SK-N-MC (cell line): ENCODE measurements at regions not wholly inside any gene's neighbourhood (a gene's known extent, or its start where the extent isn't known, plus 50 kb on each side); places are given as distances from the start of the nearest gene placed in this dataset.

ENCODE experiments used
- DNase-seq: peaks from one replicate; pipeline ENCODE4 v3.0.0-alpha.2; 2011; ENCODE audit warnings: low read depth, low spot score
- H3K27ac ChIP-seq: fragments of 200-600 bp; sonication (generic); 2 replicates; pipeline ENCODE4 v1.5.1; 2016; ENCODE audit warnings: mixed run types
- H3K36me3 ChIP-seq: fragments of 200-600 bp; sonication (generic); 2 replicates; pipeline ENCODE4 v1.6.1; 2017; ENCODE audit warnings: antibody characterized with exemption, low read length, mixed read lengths; ENCODE audit not compliant: insufficient read depth
- H3K4me3 ChIP-seq: fragments of 200-600 bp; sonication (generic); 2 replicates; pipeline ENCODE4 v1.5.1; 2016
- H3K9ac ChIP-seq: fragments of 200-600 bp; sonication (generic); 2 replicates; pipeline ENCODE4 v1.8.0; 2017; ENCODE audit warnings: mixed run types, mixed read lengths; ENCODE audit not compliant: insufficient read length
- H3K9me3 ChIP-seq: fragments of 200-600 bp; sonication (generic); 2 replicates; pipeline ENCODE4 v1.6.1; 2017; ENCODE audit warnings: low read depth, mild to moderate bottlenecking, antibody characterized with exemption, low read length, moderate library complexity, mixed read lengths
- EZH2 ChIP-seq: fragments of 200-600 bp; sonication (generic); IDR thresholded peaks from one replicate; pipeline ENCODE4 v1.6.1; 2017; ENCODE audit warnings: antibody characterized with exemption
- FOXP2 ChIP-seq: optimal IDR thresholded peaks from 2 replicates; pipeline ENCODE3; 2011; ENCODE audit warnings: mild to moderate bottlenecking, moderate library complexity; ENCODE audit not compliant: insufficient read depth; ENCODE audit errors: extremely low read length, control extremely low read depth
- POLR2AphosphoS5 ChIP-seq: IDR thresholded peaks from 2 replicates; pipeline ENCODE4 v1.6.1; 2012; ENCODE audit warnings: mild to moderate bottlenecking, low read depth, low read length, borderline replicate concordance

- H3K4me3 ChIP-seq, result no peak overlapping the region
- H3K36me3 ChIP-seq, result no peaks in the 10 kb centered on the region
- H3K9me3 ChIP-seq, result no peaks in the 10 kb centered on the region
- DNase-seq, result no peak
- H3K27ac ChIP-seq, result no peak overlapping the region
- H3K9ac ChIP-seq, result no peak overlapping the region
- no peak for TF ChIP-seq EZH2
- TF ChIP-seq POLR2AphosphoS5, result no peak
- no peak for TF ChIP-seq FOXP2
These were observed 348.5 kb upstream of the INTU start for GRCh38 chr4:127284236-127284635.

DNA sequence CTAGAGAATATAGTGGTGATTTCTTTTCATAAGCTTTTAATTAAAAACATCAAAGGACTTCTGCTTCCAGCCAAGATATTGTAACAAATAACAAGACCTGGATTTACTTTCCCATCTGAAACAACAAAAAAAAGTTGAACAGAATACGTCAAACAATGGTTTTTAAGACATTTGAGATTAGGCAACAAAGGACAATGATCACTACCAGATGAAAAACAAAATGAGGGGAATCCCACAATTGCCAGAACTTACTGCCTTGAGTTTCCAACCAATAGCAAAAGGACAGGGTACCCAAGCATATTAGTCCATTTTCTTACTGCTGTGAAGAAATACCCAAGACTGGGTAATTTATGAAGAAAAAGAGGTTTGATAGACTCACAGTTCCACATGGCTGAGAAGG is 341.4 kb upstream of the INTU start:
- no peak overlapping the region for H3K4me3 ChIP-seq
- TF ChIP-seq FOXP2, result no peak
- no peak for TF ChIP-seq EZH2
- no peak for TF ChIP-seq POLR2AphosphoS5
- H3K9me3 ChIP-seq, result no peaks in the 10 kb centered on the region
- H3K9ac ChIP-seq, result no peak overlapping the region
- H3K27ac ChIP-seq, result no peak overlapping the region
- DNase-seq, result no peak
- H3K36me3 ChIP-seq, result no peaks in the 10 kb centered on the region

- Histone ChIP-seq H3K9me3 (no peaks in the 10 kb centered on the region), H3K27ac (no peak overlapping the region), H3K36me3 (no peaks in the 10 kb centered on the region), H3K4me3 (no peak overlapping the region), H3K9ac (no peak overlapping the region)
- DNase-seq, result no peak
- no peak for TF ChIP-seq EZH2
These were observed 339.3 kb upstream of the INTU start for GRCh38 chr4:127293496-127293895.

DNA sequence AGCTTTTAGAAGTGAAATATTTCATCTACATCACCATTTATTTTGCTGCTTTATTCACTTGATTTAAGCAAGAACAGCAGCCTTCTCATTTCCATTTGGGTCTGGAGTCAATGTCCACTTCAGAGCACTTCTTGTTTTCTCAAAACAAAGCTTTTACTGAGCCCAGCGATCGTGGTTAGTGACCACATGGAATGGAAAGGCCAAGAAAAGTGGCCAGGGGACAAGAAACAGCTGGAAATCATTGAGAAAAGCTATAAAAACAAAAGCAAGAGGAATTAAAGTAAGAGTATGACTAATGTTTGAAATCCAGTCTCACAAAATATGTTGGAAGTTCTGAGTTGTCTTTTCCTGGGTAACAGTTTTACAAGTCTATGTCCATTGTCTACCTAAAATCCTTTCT is 328.4 kb upstream of the INTU start:
- no peak overlapping the region for H3K4me3 ChIP-seq
- TF ChIP-seq FOXP2 (no peak), EZH2 (no peak), POLR2AphosphoS5 (no peak)
- no peak overlapping the region for H3K27ac ChIP-seq
- no peaks in the 10 kb centered on the region for H3K9me3 ChIP-seq
- H3K36me3 ChIP-seq, result no peaks in the 10 kb centered on the region
- no peak overlapping the region for H3K9ac ChIP-seq
- DNase-seq, result no peak

GRCh38 chr4:127307996-127308395 is 324.8 kb upstream of the INTU start:
- Histone ChIP-seq H3K9me3 (peaks cover under 1% of the 10 kb centered on the region; the same call in 1 of the 2 replicates), H3K36me3 (no peaks in the 10 kb centered on the region), H3K9ac (no peak overlapping the region), H3K4me3 (no peak overlapping the region), H3K27ac (no peak overlapping the region)
- TF ChIP-seq FOXP2, result no peak
- TF ChIP-seq EZH2, result no peak
- no peak for TF ChIP-seq POLR2AphosphoS5
- DNase-seq, result no peak

- H3K4me3 ChIP-seq, result no peak overlapping the region
- peaks cover 6% of the 10 kb centered on the region; the same call in 1 of the 2 replicates for H3K9me3 ChIP-seq
- H3K9ac ChIP-seq, result no peak overlapping the region
- H3K36me3 ChIP-seq, result no peaks in the 10 kb centered on the region
- no peak overlapping the region for H3K27ac ChIP-seq
- TF ChIP-seq EZH2, result no peak
- no peak for TF ChIP-seq FOXP2
- TF ChIP-seq POLR2AphosphoS5, result no peak
- DNase-seq, result no peak
These were observed 323.2 kb upstream of the INTU start for GRCh38 chr4:127309369-127310102.

DNA sequence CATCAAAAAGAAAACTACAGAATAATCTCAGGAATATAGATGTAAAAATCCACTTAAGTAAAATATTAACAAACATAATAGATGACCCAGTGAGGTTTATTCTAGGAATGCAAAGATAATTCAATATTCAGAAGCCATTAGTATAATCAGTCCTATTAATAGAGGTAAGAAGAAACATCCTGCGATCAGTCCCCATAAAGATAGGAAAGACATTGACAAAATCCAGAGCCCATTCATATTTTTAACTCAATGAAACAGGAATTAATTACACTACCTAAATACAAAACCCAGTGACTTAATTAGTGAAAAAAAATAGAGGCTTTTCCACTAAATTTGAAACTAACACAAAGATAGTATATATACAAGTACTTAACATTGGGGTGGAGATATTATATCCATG is 321.4 kb upstream of the INTU start:
- Histone ChIP-seq H3K27ac (no peak overlapping the region), H3K4me3 (no peak overlapping the region), H3K9ac (no peak overlapping the region), H3K36me3 (no peaks in the 10 kb centered on the region), H3K9me3 (peaks cover 11% of the 10 kb centered on the region; the same call in 1 of the 2 replicates)
- TF ChIP-seq POLR2AphosphoS5 (no peak), FOXP2 (no peak), EZH2 (no peak)
- DNase-seq, result no peak

DNA sequence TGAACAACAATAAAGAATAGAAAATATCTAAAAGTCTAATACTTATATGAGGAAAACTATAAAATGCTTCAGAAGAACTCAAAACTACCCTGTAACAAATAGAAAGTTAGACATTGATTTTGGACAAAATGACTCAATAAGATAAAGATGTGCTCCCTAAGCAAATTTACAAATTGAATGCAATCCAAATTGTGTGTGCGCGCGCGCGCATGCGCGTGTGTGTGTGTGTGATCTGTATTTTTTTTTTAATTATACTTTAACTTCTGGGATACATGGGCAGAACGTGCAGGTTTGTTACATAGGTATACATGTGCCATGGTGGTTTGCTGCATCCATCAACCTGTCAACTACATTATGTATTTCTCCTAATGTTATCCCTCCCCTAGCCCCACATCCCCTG is 320.8 kb upstream of the INTU start:
- H3K4me3 ChIP-seq, result no peak overlapping the region
- H3K27ac ChIP-seq, result no peak overlapping the region
- H3K9ac ChIP-seq, result no peak overlapping the region
- no peaks in the 10 kb centered on the region for H3K36me3 ChIP-seq
- TF ChIP-seq EZH2 (no peak), POLR2AphosphoS5 (no peak), FOXP2 (no peak)
- peaks cover 11% of the 10 kb centered on the region; the same call in 1 of the 2 replicates for H3K9me3 ChIP-seq
- DNase-seq, result no peak

GRCh38 chr4:127313767-127314166 is 319.0 kb upstream of the INTU start:
- peaks cover 11% of the 10 kb centered on the region; the same call in 1 of the 2 replicates for H3K9me3 ChIP-seq
- H3K27ac ChIP-seq, result no peak overlapping the region
- no peak overlapping the region for H3K4me3 ChIP-seq
- TF ChIP-seq EZH2 (no peak), POLR2AphosphoS5 (no peak), FOXP2 (no peak)
- DNase-seq, result no peak
- H3K36me3 ChIP-seq, result no peaks in the 10 kb centered on the region
- H3K9ac ChIP-seq, result no peak overlapping the region
